Gastroesophageal sphincter (tissue), 4 donors: ENCODE measurements at regions not wholly inside any gene's neighbourhood (a gene's known extent, or its start where the extent isn't known, plus 50 kb on each side); places are given as distances from the start of the nearest gene placed in this dataset.

Experiments used
- ATAC-seq: fragments of 150-250 bp; one replicate; pipeline ENCODE4 v1.9.1; 2016; ENCODE audit warnings: mild to moderate bottlenecking, moderate library complexity
- H3K27ac ChIP-seq, 4 donors: fragments of 200-600 bp; sonication (generic) in 3 of 4; 1 replicate in 3 of 4; 2 replicates in 1 of 4; pipeline ENCODE4 v1.5.1; 2016 to 2019
- H3K27me3 ChIP-seq: fragments of 200-600 bp; sonication (generic); one replicate; pipeline ENCODE4 v1.5.1; 2019
- H3K36me3 ChIP-seq, 2 donors: fragments of 200-600 bp; sonication (generic); one replicate each; pipeline ENCODE4 v1.5.1; 2019; ENCODE audit warnings: control low read depth in 1 of 2
- H3K4me1 ChIP-seq, 3 donors: fragments of 200-600 bp; sonication (generic); 1 replicate in 2 of 3; 2 replicates in 1 of 3; pipeline ENCODE4 v1.5.1; 2016 to 2019; ENCODE audit warnings: control low read depth in 2 of 3
- H3K4me3 ChIP-seq, 2 donors: fragments of 200-600 bp; sonication (generic); one replicate each; pipeline ENCODE4 v1.5.1; 2019; ENCODE audit warnings: mild to moderate bottlenecking in 1 of 2, moderate library complexity in 1 of 2
- H3K9me3 ChIP-seq, 3 donors: fragments of 200-600 bp; sonication (generic); one replicate each; pipeline ENCODE4 v1.5.1; 2017 to 2019; ENCODE audit warnings: control low read depth in 2 of 3
- EP300 ChIP-seq: sonication (generic); formaldehyde crosslinking; IDR thresholded peaks from one replicate; pipeline ENCODE4 v1.6.1; 2017; ENCODE audit warnings: antibody characterized with exemption, mild to moderate bottlenecking
- POLR2A ChIP-seq, 2 donors: fragments of 450-650 bp; IDR thresholded peaks; one replicate each; pipeline ENCODE4 v1.6.1; 2017; ENCODE audit warnings: antibody characterized with exemption in 2 of 2, mild to moderate bottlenecking in 2 of 2, moderate library complexity in 1 of 2
- POLR2AphosphoS5 ChIP-seq: sonication (generic); formaldehyde crosslinking; IDR thresholded peaks from one replicate; pipeline ENCODE4 v1.6.1; 2017; ENCODE audit warnings: antibody characterized with exemption
- WGBS, 2 donors: methylation state at CpG; one replicate each; pipeline ENCODE4 v1.1.5; 2018; ENCODE audit warnings: low coverage in 1 of 2; 5-methylcytosine and 5-hydroxymethylcytosine counted together
- TF ChIP-seq, protein P1 (sequence below), 4 experiments: fragments of 200-600 bp in 2 of 4; fragments of 450-650 bp in 2 of 4; sonication (generic) in 1 of 4; IDR thresholded peaks; one replicate each; pipeline ENCODE4 v1.5.1; 2017 to 2019; ENCODE audit warnings: antibody characterized with exemption in 4 of 4, mild to moderate bottlenecking in 2 of 4, moderate library complexity in 2 of 4

DNA sequence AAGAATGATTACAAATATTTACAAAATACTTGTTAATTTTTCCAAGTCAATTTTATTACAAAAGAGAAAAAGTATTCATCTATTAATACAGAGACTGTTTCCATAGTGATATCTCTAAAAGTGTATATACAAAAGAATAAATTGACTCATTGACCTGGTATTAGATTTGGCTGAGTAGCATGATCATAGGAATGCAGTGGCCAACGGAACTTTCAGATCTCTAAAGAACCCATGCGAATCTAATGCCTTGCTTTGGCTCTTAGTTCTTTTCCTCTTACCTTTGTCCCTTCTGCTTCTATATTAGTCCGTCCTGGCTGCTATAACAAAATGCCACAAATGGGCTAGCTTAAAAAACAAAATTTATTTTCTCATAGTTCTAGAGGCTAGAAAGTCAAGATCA, 717.8 kb downstream of the TMTC2 start:
- H3K4me1 ChIP-seq: no peaks in the 10 kb centered on the region
- WGBS, 2 donors: 80 to 84% methylated on average over 3 of the region's 3 CpGs
- no peak for ATAC-seq
- H3K27ac ChIP-seq: no peak overlapping the region
- no peaks in the 10 kb centered on the region for H3K36me3 ChIP-seq
- no peaks in the 10 kb centered on the region for H3K27me3 ChIP-seq
- TF ChIP-seq POLR2A (IDR thresholded peaks at IDR 0.05) (no peak), POLR2AphosphoS5 (no peak), EP300 (no peak)
- TF ChIP-seq, protein P1, sequence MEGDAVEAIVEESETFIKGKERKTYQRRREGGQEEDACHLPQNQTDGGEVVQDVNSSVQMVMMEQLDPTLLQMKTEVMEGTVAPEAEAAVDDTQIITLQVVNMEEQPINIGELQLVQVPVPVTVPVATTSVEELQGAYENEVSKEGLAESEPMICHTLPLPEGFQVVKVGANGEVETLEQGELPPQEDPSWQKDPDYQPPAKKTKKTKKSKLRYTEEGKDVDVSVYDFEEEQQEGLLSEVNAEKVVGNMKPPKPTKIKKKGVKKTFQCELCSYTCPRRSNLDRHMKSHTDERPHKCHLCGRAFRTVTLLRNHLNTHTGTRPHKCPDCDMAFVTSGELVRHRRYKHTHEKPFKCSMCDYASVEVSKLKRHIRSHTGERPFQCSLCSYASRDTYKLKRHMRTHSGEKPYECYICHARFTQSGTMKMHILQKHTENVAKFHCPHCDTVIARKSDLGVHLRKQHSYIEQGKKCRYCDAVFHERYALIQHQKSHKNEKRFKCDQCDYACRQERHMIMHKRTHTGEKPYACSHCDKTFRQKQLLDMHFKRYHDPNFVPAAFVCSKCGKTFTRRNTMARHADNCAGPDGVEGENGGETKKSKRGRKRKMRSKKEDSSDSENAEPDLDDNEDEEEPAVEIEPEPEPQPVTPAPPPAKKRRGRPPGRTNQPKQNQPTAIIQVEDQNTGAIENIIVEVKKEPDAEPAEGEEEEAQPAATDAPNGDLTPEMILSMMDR (IDR thresholded peaks at IDR 0.05): no peak
- H3K9me3 ChIP-seq: no peaks in the 10 kb centered on the region
- H3K4me3 ChIP-seq: no peak overlapping the region

DNA sequence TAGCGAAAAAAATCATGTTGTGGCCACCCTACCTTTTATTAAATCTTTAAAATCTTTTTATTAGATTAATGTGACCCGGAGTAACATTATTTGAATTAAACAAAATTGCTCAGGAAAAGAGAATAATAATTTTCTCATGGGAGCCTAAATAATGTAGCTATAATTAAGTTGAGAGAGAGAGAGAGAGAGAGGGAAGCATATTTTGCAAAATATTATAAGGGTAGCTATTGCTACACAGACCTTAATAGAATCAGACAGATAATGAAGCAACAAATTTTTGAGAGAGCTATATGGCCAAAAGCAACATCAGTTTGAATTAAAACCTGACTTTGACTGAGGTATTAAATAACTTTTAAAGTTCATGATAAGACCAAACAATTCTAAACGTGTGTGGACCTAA, 703.5 kb downstream of the TMTC2 start:
- no peak for ATAC-seq
- Histone ChIP-seq H3K27ac (no peak overlapping the region), H3K4me1 (peaks cover 0 to 5% (median 0%) of the 10 kb centered on the region in 3 donors), H3K4me3 (no peak overlapping the region), H3K36me3 (no peaks in the 10 kb centered on the region), H3K9me3 (no peaks in the 10 kb centered on the region), H3K27me3 (no peaks in the 10 kb centered on the region)
- no peak for TF ChIP-seq EP300
- TF ChIP-seq, protein P1 (IDR thresholded peaks at IDR 0.05): no peak
- no peak for TF ChIP-seq POLR2A (IDR thresholded peaks at IDR 0.05)
- no peak for TF ChIP-seq POLR2AphosphoS5
- WGBS, 2 donors: 65 to 75% methylated on average over 3 of the region's 3 CpGs

DNA sequence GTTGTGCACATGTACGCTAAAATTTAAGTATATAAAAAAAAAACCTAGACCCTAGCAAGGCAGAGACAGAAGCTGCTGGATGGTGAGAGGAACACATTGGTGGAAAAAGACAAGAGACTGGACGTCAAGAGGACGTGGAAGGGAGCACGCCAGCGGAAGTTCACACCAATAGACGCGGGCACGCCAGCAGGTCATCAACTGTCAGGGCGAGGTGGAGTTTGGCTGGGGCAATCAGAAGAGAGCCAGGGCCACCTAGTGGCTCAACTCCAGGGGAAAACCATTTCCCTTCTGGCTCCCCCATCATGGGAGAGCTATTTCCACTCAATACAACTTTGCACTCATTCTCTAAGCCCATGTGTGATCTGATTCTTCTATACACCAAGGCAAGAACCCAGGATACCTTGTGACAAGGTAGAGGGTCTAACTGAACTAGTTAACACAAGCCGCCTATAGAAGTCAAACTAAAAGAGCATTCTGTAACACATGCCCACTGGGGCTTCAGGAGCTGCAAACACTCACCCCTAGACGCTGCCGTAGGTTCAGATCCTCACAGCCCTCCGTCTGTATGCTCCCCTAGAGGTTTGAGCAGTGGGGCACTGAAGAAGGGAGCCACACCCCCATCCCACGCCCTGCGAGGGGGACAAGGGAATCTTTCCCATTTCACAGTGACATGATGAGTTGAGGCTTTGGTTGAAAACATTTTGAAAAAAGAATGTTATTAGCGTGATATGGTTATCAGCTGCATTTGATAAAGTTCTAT, 702.7 kb downstream of the TMTC2 start:
- 86 to 93% methylated on average over 9 to 16 of the region's 16 CpGs for WGBS, 2 donors
- TF ChIP-seq, protein P1 (IDR thresholded peaks at IDR 0.05): peak in 1 of 4 experiments; percentile 15
- TF ChIP-seq POLR2AphosphoS5: no peak
- TF ChIP-seq EP300: no peak
- no peak for TF ChIP-seq POLR2A (IDR thresholded peaks at IDR 0.05)
- Histone ChIP-seq H3K27me3 (no peaks in the 10 kb centered on the region), H3K27ac (no peak overlapping the region), H3K36me3 (no peaks in the 10 kb centered on the region), H3K9me3 (no peaks in the 10 kb centered on the region), H3K4me3 (no peak overlapping the region), H3K4me1 (peaks cover 0 to 5% (median 0%) of the 10 kb centered on the region in 3 donors)
- no peak for ATAC-seq

DNA sequence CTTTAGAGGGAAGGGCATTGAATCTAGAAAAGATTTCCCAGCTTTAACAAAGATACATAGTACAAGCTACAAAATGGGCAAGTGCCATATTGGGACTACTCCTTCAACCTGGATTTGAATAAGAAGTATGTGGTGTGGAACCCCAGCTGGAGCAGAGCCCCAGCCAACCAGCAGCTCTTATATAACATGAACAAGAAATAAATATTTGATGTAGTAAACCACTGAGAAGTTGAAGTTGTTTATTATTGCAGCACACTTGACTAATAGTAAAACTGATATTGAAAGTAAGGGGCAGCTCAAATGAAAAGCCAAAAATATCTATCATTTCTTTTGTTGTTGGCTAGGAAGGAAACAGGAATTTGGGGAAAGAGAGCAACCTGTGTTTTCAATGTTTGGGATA, 701.8 kb downstream of the TMTC2 start:
- Histone ChIP-seq H3K9me3 (no peaks in the 10 kb centered on the region), H3K4me3 (no peak overlapping the region), H3K27ac (no peak overlapping the region), H3K4me1 (peaks cover 0 to 5% (median 0%) of the 10 kb centered on the region in 3 donors), H3K27me3 (no peaks in the 10 kb centered on the region), H3K36me3 (no peaks in the 10 kb centered on the region)
- no peak for ATAC-seq
- TF ChIP-seq, protein P1 (IDR thresholded peaks at IDR 0.05): no peak
- TF ChIP-seq EP300 (no peak), POLR2AphosphoS5 (no peak)

DNA sequence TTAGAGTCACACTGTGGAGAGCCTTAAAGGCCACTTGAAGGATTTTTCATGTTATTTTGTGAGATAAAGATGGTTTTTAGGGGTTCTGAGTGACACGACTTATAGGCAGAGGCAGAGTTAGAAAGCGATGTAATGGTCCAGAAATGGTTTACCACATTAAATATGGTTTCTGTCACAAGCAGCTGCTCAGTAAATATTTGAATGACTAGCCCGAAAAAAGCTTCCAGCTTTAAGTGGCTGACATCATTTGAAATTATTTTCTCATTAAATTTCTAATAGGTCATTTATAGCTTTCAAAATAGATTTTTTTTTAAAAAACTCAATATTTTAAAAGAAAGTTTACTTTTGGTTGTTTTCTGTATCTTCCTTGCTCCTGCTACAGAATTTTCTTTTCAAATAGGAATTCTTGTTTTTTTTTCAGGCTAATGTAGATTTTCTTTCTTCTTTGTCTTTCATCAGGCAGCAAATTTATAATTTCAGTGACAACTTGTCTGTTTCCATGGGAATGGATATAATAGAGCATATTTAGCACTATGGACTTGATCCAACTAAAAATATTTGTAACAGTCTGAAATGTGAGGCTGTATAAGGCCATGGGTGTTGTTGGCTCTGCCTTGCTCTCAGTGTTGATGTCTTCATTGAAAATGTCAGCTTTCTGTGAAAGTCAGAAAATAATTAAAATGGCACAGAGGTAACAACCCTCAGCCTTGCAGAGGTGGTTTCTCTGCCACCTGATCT, 700.0 kb downstream of the TMTC2 start:
- Histone ChIP-seq H3K9me3 (no peaks in the 10 kb centered on the region), H3K27me3 (no peaks in the 10 kb centered on the region), H3K36me3 (no peaks in the 10 kb centered on the region), H3K4me3 (no peak overlapping the region), H3K27ac (no peak overlapping the region), H3K4me1 (peaks cover 0 to 5% (median 0%) of the 10 kb centered on the region in 3 donors)
- no peak for TF ChIP-seq POLR2A (IDR thresholded peaks at IDR 0.05)
- TF ChIP-seq POLR2AphosphoS5: no peak
- TF ChIP-seq, protein P1 (IDR thresholded peaks at IDR 0.05): no peak
- TF ChIP-seq EP300: no peak
- 50 to 59% methylated on average over 3 of the region's 3 CpGs for WGBS, 2 donors
- ATAC-seq: no peak
